Adrenal gland (tissue), 9 donors: ENCODE measurements at regions not wholly inside any gene's neighbourhood (a gene's known extent, or its start where the extent isn't known, plus 50 kb on each side); places are given as distances from the start of the nearest gene placed in this dataset.
"Not testable (repeated sequence)": the region's sequence is repeated elsewhere in the genome, so short reads cannot be mapped to it uniquely, and the experiment has no call there.

Experiments
- DNase-seq, 7 donors: peaks; one replicate each; pipeline ENCODE4 v3.0.0-alpha.2; 2019 to 2020
- H3K27ac ChIP-seq, 5 donors: fragments of 200-600 bp; sonication (generic) in 4 of 5; 1 replicate in 3 of 5; 2 replicates in 2 of 5; pipeline versions ENCODE4 v1.5.1 to v1.8.0; 2016 to 2020; ENCODE audit warnings: mild to moderate bottlenecking in 1 of 5
- H3K27me3 ChIP-seq: fragments of 200-600 bp; 2 replicates; pipeline ENCODE4 v1.8.0; 2021
- H3K36me3 ChIP-seq, 2 donors: fragments of 200-600 bp; replicated peaks in 1 of 2; 1 replicate in 1 of 2; 2 replicates in 1 of 2; pipeline versions ENCODE4 v1.5.1 to v1.8.0; 2018 to 2022
- H3K4me1 ChIP-seq, 2 donors: fragments of 200-600 bp; replicated peaks in 1 of 2; 1 replicate in 1 of 2; 2 replicates in 1 of 2; pipeline versions ENCODE4 v1.5.1 to v1.8.0; 2018 to 2021
- H3K4me3 ChIP-seq, 4 donors: fragments of 200-600 bp; sonication (generic) in 3 of 4; one replicate each; pipeline ENCODE4 v1.5.1; 2016 to 2018
- H3K9me3 ChIP-seq, 3 donors: fragments of 200-600 bp; sonication (generic) in 1 of 3; replicated peaks in 1 of 3; 1 replicate in 2 of 3; 2 replicates in 1 of 3; pipeline versions ENCODE4 v1.5.1 to v1.8.0; 2016 to 2021
- POLR2A ChIP-seq, 2 donors: fragments of 450-650 bp; IDR thresholded peaks; one replicate each; pipeline ENCODE4 v1.6.1; 2017; ENCODE audit warnings: antibody characterized with exemption in 2 of 2, mild to moderate bottlenecking in 2 of 2, moderate library complexity in 1 of 2
- WGBS, 4 donors: extraction: QIAGEN DNeasy Blood & Tissue Kit in 2 of 4; methylation state at CpG; one replicate each; pipeline versions ENCODE4 v1.1.5 to v1.1.7; 2013 to 2017; 5-methylcytosine and 5-hydroxymethylcytosine counted together
- intact Hi-C, 2 donors: fragments of 100-400 bp; cut with DNase I; formaldehyde crosslinking; loops; one replicate each; pipeline versions ENCODE4 v1.14.1 to v1.15.0; 2022 to 2023
- TF ChIP-seq, protein P1 (sequence below), 6 experiments: fragments of 450-650 bp in 4 of 6; fragments of 200-600 bp in 2 of 6; sonication (generic) in 1 of 6; IDR thresholded peaks; 1 replicate in 5 of 6; 2 replicates in 1 of 6; pipeline versions ENCODE4 v1.5.1 to v1.8.0; 2016 to 2021; ENCODE audit warnings: antibody characterized with exemption in 6 of 6, mild to moderate bottlenecking in 2 of 6, moderate library complexity in 1 of 6
- donor health status: healthy with polysubstance abuse.
- donor health status: Bipolar disorder and iron deficiency.
- donor health status: DM: yes; HTN: yes; CAD: no.
- donor health status: DM: no; HTN: no; CAD: no.
- donor health status: DM: no; HTN: no; CAD: no.

DNA sequence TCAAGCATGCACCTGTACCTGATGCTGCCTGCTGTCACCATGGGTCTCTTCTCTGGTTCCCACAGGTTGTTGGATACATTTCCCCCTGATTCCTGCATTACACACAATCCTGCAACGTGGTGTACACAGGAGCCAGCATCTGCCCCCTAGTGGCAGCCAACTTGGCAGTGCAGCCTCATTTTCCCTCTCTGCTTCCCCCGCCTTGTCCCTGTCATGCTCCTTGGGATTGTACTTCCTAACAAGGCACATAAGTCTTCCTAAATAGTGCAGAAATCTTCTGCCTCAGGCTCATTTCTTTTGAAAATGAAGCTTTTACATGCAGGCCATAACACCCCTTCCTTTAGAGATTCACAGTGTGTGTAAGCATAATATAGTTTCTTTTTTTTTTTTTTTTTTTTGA, 387.5 kb downstream of the CCSER2 start:
- H3K27ac ChIP-seq, result no peak overlapping the region
- peaks cover 4% of the 10 kb centered on the region for H3K27me3 ChIP-seq
- intact Hi-C loops, result no loop called here
- no peak overlapping the region for H3K4me3 ChIP-seq
- no peaks in the 10 kb centered on the region for H3K36me3 ChIP-seq
- 26 to 50% (median 41%) methylated on average over 2 of the region's 2 CpGs for WGBS, 4 donors
- no peaks in the 10 kb centered on the region for H3K9me3 ChIP-seq
- no peaks in the 10 kb centered on the region for H3K4me1 ChIP-seq
- DNase-seq, result peak in 4 of 7 donors; percentile 12 to 34 (median 19)
- no peak for TF ChIP-seq POLR2A (IDR thresholded peaks at IDR 0.05)
- TF ChIP-seq, protein P1, sequence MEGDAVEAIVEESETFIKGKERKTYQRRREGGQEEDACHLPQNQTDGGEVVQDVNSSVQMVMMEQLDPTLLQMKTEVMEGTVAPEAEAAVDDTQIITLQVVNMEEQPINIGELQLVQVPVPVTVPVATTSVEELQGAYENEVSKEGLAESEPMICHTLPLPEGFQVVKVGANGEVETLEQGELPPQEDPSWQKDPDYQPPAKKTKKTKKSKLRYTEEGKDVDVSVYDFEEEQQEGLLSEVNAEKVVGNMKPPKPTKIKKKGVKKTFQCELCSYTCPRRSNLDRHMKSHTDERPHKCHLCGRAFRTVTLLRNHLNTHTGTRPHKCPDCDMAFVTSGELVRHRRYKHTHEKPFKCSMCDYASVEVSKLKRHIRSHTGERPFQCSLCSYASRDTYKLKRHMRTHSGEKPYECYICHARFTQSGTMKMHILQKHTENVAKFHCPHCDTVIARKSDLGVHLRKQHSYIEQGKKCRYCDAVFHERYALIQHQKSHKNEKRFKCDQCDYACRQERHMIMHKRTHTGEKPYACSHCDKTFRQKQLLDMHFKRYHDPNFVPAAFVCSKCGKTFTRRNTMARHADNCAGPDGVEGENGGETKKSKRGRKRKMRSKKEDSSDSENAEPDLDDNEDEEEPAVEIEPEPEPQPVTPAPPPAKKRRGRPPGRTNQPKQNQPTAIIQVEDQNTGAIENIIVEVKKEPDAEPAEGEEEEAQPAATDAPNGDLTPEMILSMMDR (IDR thresholded peaks at IDR 0.05), result peak; percentile 6 to 43 (median 24)

DNA sequence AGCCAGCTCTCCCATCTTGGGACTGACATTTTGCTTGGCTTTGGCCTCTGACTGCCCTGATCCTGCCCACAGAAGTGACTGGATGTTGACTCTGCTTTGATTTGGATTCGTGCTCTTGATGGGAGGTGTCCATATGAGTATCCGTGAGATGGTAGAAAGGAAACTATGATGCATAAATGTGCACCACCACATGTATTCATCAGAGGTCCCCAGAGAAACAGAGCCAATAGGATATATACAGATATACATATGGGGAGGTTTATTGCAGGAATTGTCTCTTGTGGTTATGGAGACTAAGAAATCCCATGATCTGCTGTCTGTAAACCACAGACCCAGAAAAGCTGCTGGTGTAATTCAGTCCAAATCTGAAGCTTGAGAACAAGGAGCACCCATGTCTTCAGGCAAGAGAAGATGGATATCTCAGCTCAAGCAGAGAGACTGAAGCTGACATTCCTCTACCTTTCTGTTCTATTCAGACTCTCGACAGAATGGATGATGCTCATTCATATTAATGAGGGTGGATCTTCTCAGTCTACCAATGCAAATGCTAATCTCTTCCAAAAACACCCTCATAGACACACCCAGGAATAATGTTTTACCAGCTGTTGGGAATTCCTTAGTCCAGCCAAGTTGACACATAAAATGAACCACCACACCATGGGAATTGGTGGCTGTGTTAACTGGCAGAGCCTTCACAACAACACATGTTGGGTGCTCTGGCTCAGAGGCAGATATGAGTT, 390.7 kb downstream of the CCSER2 start:
- H3K4me3 ChIP-seq, result no peak overlapping the region

DNA sequence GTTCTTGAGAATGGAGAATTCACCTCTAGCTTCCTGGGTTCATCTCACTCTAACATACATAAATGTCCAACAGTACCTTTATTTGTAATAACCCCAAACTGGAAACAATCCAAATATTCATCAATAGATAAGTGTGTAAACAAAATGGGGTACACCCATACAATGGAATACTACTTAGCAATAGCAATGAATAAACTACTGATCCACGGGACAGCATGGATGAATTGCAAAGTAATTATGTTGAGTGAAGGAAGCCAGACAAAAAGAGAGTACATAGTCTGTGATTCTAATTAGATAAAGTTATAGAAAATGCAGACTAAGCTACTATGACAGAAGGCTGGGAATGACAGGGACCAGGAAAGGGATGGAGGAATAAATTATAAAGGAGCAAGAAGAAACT, 391.3 kb downstream of the CCSER2 start:
- WGBS, 4 donors, result 62 to 83% (median 74%) methylated on average over 1 of the region's 1 CpG

More for the DNA sequence above, 390.7 kb downstream of the CCSER2 start:
- Histone ChIP-seq H3K4me1 (no peaks in the 10 kb centered on the region), H3K36me3 (no peaks in the 10 kb centered on the region), H3K9me3 (no peaks in the 10 kb centered on the region), H3K27me3 (peaks cover 4% of the 10 kb centered on the region), H3K27ac (no peak overlapping the region)
- WGBS, 4 donors, result 55 to 84% (median 69%) methylated on average over 3 of the region's 3 CpGs
- no peak for DNase-seq
- intact Hi-C loops, result no loop called here
- no peak for TF ChIP-seq POLR2A (IDR thresholded peaks at IDR 0.05)
- TF ChIP-seq, protein P1 (IDR thresholded peaks at IDR 0.05), result no peak

GRCh38 chr10:84727398-84727797, 399.0 kb downstream of the CCSER2 start:
- DNase-seq, result no peak
- Histone ChIP-seq H3K9me3 (no peaks in the 10 kb centered on the region), H3K27ac (no peak overlapping the region), H3K4me3 (no peak overlapping the region), H3K27me3 (no peaks in the 10 kb centered on the region), H3K36me3 (no peaks in the 10 kb centered on the region), H3K4me1 (no peaks in the 10 kb centered on the region)
- intact Hi-C loops, result no loop called here
- 76 to 93% (median 85%) methylated on average over 4 to 5 of the region's 5 CpGs for WGBS, 4 donors
- TF ChIP-seq, protein P1 (IDR thresholded peaks at IDR 0.05), result no peak
- TF ChIP-seq POLR2A (IDR thresholded peaks at IDR 0.05), result no peak

More for the DNA sequence above, 391.3 kb downstream of the CCSER2 start:
- no peak overlapping the region for H3K4me3 ChIP-seq
- TF ChIP-seq, protein P1 (IDR thresholded peaks at IDR 0.05), result no peak
- no peak for TF ChIP-seq POLR2A (IDR thresholded peaks at IDR 0.05)
- H3K36me3 ChIP-seq, result no peaks in the 10 kb centered on the region
- no peak overlapping the region for H3K27ac ChIP-seq
- H3K9me3 ChIP-seq, result no peaks in the 10 kb centered on the region
- H3K27me3 ChIP-seq, result peaks cover 4% of the 10 kb centered on the region
- intact Hi-C loops, result no loop called here
- DNase-seq, result no peak
- no peaks in the 10 kb centered on the region for H3K4me1 ChIP-seq

GRCh38 chr10:84739126-84739525, 410.7 kb downstream of the CCSER2 start:
- H3K4me3 ChIP-seq, H3K27me3 ChIP-seq, H3K36me3 ChIP-seq, H3K9me3 ChIP-seq, DNase-seq, H3K4me1 ChIP-seq, H3K27ac ChIP-seq, intact Hi-C loops: not testable (repeated sequence)
- WGBS, 4 donors, result 74 to 82% (median 81%) methylated on average over 9 of the region's 9 CpGs
